K562 (cell line): ENCODE measurements at regions not wholly inside any gene's neighbourhood (a gene's known extent, or its start where the extent isn't known, plus 50 kb on each side); places are given as distances from the start of the nearest gene placed in this dataset.
A peak's percentile ranks its signal among the peaks of the same experiment; 100 is the strongest.

Source experiments
- ATAC-seq: fragments of 200-7000 bp; cut with Tn5 transposase; 3 replicates; pipeline ENCODE4 v1.9.1; 2020; ENCODE audit warnings: moderate library complexity
- BruUV-seq: library from RNA; stranded (reverse); fragments of 400-500 nt; replicated peaks from 2 replicates; lab custom pipeline; 2021; lab: Mats Ljungman, UMichigan
- CTCF ChIA-PET: fragments of 300-600 bp; formaldehyde crosslinking; extraction: SDS; loops from one replicate; lab custom pipeline; 2021; ENCODE audit warnings: low intra/inter-chr PET ratio; lab: Yijun Ruan, JAX
- POLR2A ChIA-PET: fragments of 300-600, 350-650 bp; sonication (Branson Sonifier 250); formaldehyde crosslinking; extraction: SDS; loops from one replicate; lab custom pipeline; 2021; ENCODE audit warnings: antibody characterized with exemption, inconsistent platforms; lab: Yijun Ruan, JAX
- DNase-seq, 4 experiments: peaks; one replicate each; pipeline versions ENCODE4 v3.0.0 to v3.0.0-alpha.2; 2011 to 2018; ENCODE audit warnings: low spot score in 3 of 4, mixed read lengths in 3 of 4; ENCODE audit errors: extremely low read depth in 1 of 4
- FAIRE-seq: peaks from 2 replicates; lab custom pipeline; 2011; peaks lifted over from hg19 to GRCh38; lab: Jason Lieb, UNC
- H2AFZ ChIP-seq: 2 replicates; pipeline ENCODE4 v1.6.0; 2011; ENCODE audit warnings: low read depth, low read length, control low read depth, inconsistent platforms
- H3K27ac ChIP-seq: fragments of 200-600 bp; 3 replicates; pipeline ENCODE4 v1.8.0; 2011; ENCODE audit warnings: low read depth, mild to moderate bottlenecking, control low read depth, inconsistent platforms, low read length, moderate library complexity, mixed read lengths; ENCODE audit errors: extremely low read depth
- H3K27me3 ChIP-seq, 2 experiments: fragments of 300-600 bp in 1 of 2; 2 replicates in 1 of 2; 3 replicates in 1 of 2; pipeline versions ENCODE4 v1.6.0 to v1.8.0; 2011; ENCODE audit warnings: inconsistent platforms in 2 of 2, low read length in 2 of 2, mild to moderate bottlenecking in 1 of 2, mixed read lengths in 1 of 2, moderate library complexity in 1 of 2; ENCODE audit not compliant: control insufficient read depth in 2 of 2, insufficient read depth in 2 of 2
- H3K36me3 ChIP-seq: fragments of 300-600 bp; 3 replicates; pipeline ENCODE4 v1.8.0; 2011; ENCODE audit warnings: mild to moderate bottlenecking, low read length, inconsistent platforms; ENCODE audit not compliant: control insufficient read depth, insufficient read depth
- H3K4me1 ChIP-seq, 2 experiments: fragments of 200-600 bp in 1 of 2; replicated peaks in 1 of 2; 2 replicates in 1 of 2; 3 replicates in 1 of 2; pipeline versions ENCODE4 v1.5.1 to v1.8.0; 2011; ENCODE audit warnings: inconsistent platforms in 2 of 2, low read length in 2 of 2, mild to moderate bottlenecking in 1 of 2, mixed read lengths in 1 of 2, moderate library complexity in 1 of 2; ENCODE audit not compliant: control insufficient read depth in 2 of 2, insufficient read depth in 2 of 2
- H3K4me2 ChIP-seq: 2 replicates; pipeline ENCODE4 v1.6.1; 2011; ENCODE audit warnings: low read length, control low read depth, inconsistent platforms, mixed read lengths; ENCODE audit not compliant: insufficient read depth
- H3K4me3 ChIP-seq: fragments of 200-600 bp; sonication (generic), shearing (Covaris generic); 2 replicates; pipeline ENCODE4 v1.5.1; 2016; ENCODE audit warnings: control low read depth, inconsistent platforms
- H3K79me2 ChIP-seq: fragments of 200-600 bp; 3 replicates; pipeline ENCODE4 v1.8.0; 2011; ENCODE audit warnings: low read length, inconsistent platforms; ENCODE audit not compliant: control insufficient read depth, insufficient read depth
- H3K9ac ChIP-seq, 2 experiments: 2 replicates each; pipeline versions ENCODE4 v1.6.0 to v1.6.1; 2011; ENCODE audit warnings: low read depth in 2 of 2, low read length in 2 of 2, control low read depth in 1 of 2, inconsistent platforms in 1 of 2, mild to moderate bottlenecking in 1 of 2, mixed read lengths in 1 of 2; ENCODE audit not compliant: insufficient read depth in 1 of 2
- H3K9me1 ChIP-seq: one replicate; pipeline ENCODE4 v1.6.0; 2011; ENCODE audit warnings: inconsistent platforms, mild to moderate bottlenecking, low read length, moderate library complexity; ENCODE audit not compliant: control insufficient read depth, insufficient read depth
- H3K9me3 ChIP-seq: replicated peaks from 2 replicates; pipeline ENCODE4 v1.5.1; 2011; ENCODE audit warnings: low read depth, low read length, inconsistent platforms; ENCODE audit not compliant: control insufficient read depth, insufficient read depth
- H4K20me1 ChIP-seq: replicated peaks from 2 replicates; pipeline ENCODE4 v1.6.1; 2011; ENCODE audit warnings: low read length, inconsistent platforms, mixed read lengths; ENCODE audit not compliant: control insufficient read depth, insufficient read depth
- BHLHE40 ChIP-seq: IDR thresholded peaks from 2 replicates; pipeline ENCODE4 v1.6.1; 2011; ENCODE audit warnings: low read length, improper control_type of control experiment
- CTBP1 ChIP-seq: fragments of 450-650 bp; IDR thresholded peaks from 2 replicates; pipeline ENCODE4 v1.6.1; 2016; ENCODE audit warnings: borderline replicate concordance
- ESRRB ChIP-seq: fragments of 250-450 bp; sonication (Bioruptor Pico); IDR thresholded peaks from 2 replicates; pipeline ENCODE4 v1.5.0; 2020; ENCODE audit warnings: mild to moderate bottlenecking, moderate library complexity, borderline replicate concordance
- FUS ChIP-seq: fragments of 200-400 bp; formaldehyde crosslinking; optimal IDR thresholded peaks from 2 replicates; pipeline ENCODE3; 2017; ENCODE audit warnings: low read depth, low read length
- L3MBTL2 ChIP-seq: fragments of 450-650 bp; IDR thresholded peaks from 2 replicates; pipeline ENCODE4 v1.6.1; 2016; ENCODE audit warnings: mild to moderate bottlenecking, moderate library complexity
- RAD51 ChIP-seq: fragments of 450-650 bp; IDR thresholded peaks from 2 replicates; pipeline ENCODE4 v1.7.1; 2016; ENCODE audit warnings: low read depth, mild to moderate bottlenecking, borderline replicate concordance
- TCF7L2 ChIP-seq: fragments of 150-350 bp; IDR thresholded peaks from 2 replicates; pipeline ENCODE4 v1.6.1; 2016; ENCODE audit warnings: low read depth, mild to moderate bottlenecking, low read length, moderate library complexity
- WGBS: fragments of 100-300 bp; shearing (Covaris generic); methylation state at CpG from one replicate; pipeline ENCODE4 v1.1.6; 2016; ENCODE audit warnings: low coverage, mixed read lengths; ENCODE audit not compliant: insufficient coverage; ENCODE audit errors: missing lambda C conversion rate; 5-methylcytosine and 5-hydroxymethylcytosine counted together
- in situ Hi-C: fragments of 300-500 bp; cut with MboI; formaldehyde crosslinking; loops from 4 replicates; pipeline ENCODE4 v1.15.0; 2018; ENCODE audit warnings: inconsistent platforms, mixed read lengths
- intact Hi-C: fragments of 100-400 bp; cut with micrococcal nuclease; formaldehyde crosslinking; loops from 2 replicates; pipeline ENCODE4 v1.14.2; 2022
- TF ChIP-seq, protein P1 (sequence below): fragments of 200-800 bp; sonication (Bioruptor generic); IDR thresholded peaks from 2 replicates; pipeline ENCODE4 v1.6.1; 2016; ENCODE audit warnings: missing genetic modification characterization, missing compliant biosample characterization
- TF ChIP-seq, protein P2 (sequence below): fragments of 450-650 bp; formaldehyde crosslinking; IDR thresholded peaks from 2 replicates; pipeline ENCODE4 v1.4.0; 2020; ENCODE audit warnings: mild to moderate bottlenecking, mixed read lengths
- TF ChIP-seq, protein P3 (sequence below): sonication (generic); formaldehyde crosslinking; IDR thresholded peaks from 2 replicates; pipeline ENCODE4 v1.8.0; 2022; ENCODE audit warnings: missing genetic modification reagents, mild to moderate bottlenecking, borderline replicate concordance
- TF ChIP-seq, protein P4 (sequence below): sonication (generic); formaldehyde crosslinking; IDR thresholded peaks from 2 replicates; pipeline ENCODE4 v1.5.0; 2020; ENCODE audit warnings: missing genetic modification reagents

DNA sequence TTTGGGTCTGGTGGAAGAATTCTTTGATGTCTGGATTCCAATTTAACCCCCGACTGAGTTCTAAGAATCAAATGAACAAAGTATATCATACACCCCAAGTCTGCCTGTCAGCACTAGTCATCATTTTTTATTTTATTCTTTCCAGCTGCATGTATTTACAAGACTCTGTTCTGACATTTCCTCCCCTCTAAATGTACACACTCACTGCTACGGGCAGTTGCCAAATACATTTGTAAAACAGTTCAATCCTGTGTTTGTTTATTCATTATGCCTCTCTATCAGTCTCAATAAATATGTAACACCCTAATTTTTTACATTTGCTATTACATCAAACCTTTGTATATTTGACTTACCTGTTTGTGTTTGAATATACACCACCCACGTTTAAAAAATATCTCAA lies 422.3 kb upstream of the PSMD7 start (continued):
- TF ChIP-seq, protein P1, sequence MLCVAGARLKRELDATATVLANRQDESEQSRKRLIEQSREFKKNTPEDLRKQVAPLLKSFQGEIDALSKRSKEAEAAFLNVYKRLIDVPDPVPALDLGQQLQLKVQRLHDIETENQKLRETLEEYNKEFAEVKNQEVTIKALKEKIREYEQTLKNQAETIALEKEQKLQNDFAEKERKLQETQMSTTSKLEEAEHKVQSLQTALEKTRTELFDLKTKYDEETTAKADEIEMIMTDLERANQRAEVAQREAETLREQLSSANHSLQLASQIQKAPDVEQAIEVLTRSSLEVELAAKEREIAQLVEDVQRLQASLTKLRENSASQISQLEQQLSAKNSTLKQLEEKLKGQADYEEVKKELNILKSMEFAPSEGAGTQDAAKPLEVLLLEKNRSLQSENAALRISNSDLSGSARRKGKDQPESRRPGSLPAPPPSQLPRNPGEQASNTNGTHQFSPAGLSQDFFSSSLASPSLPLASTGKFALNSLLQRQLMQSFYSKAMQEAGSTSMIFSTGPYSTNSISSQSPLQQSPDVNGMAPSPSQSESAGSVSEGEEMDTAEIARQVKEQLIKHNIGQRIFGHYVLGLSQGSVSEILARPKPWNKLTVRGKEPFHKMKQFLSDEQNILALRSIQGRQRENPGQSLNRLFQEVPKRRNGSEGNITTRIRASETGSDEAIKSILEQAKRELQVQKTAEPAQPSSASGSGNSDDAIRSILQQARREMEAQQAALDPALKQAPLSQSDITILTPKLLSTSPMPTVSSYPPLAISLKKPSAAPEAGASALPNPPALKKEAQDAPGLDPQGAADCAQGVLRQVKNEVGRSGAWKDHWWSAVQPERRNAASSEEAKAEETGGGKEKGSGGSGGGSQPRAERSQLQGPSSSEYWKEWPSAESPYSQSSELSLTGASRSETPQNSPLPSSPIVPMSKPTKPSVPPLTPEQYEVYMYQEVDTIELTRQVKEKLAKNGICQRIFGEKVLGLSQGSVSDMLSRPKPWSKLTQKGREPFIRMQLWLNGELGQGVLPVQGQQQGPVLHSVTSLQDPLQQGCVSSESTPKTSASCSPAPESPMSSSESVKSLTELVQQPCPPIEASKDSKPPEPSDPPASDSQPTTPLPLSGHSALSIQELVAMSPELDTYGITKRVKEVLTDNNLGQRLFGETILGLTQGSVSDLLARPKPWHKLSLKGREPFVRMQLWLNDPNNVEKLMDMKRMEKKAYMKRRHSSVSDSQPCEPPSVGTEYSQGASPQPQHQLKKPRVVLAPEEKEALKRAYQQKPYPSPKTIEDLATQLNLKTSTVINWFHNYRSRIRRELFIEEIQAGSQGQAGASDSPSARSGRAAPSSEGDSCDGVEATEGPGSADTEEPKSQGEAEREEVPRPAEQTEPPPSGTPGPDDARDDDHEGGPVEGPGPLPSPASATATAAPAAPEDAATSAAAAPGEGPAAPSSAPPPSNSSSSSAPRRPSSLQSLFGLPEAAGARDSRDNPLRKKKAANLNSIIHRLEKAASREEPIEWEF (CRISPR knock-in tag) = no peak
- no peak for TF ChIP-seq TCF7L2

DNA sequence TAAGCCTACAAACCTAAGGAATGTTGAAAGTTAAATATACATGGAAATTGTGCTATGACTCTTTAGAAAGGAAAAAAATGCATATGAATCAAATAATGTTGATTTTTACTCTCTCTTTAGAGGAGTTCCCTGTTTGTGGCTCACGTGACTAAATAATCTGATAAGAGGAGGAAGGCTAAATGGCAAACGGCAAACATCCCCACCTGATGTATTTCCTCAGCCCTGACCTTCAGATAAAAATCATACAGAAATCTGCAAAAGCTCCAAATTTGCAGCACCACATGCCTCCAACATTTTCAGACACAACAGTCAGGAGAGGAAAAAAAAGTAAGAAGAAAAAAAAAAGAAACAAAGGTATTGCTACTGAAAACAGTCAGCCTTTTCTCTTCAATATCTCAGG lies 423.0 kb upstream of the PSMD7 start:
- no peak overlapping the region for H3K4me3 ChIP-seq
- peaks cover 5 to 8% of the 10 kb centered on the region in 2 experiments; a peak in 1 of 5 replicates for H3K27me3 ChIP-seq
- ATAC-seq (no peak), DNase-seq (no peak), FAIRE-seq (no peak)
- H3K79me2 ChIP-seq = no peaks in the 10 kb centered on the region
- POLR2A ChIA-PET = no interaction called here
- TF ChIP-seq BHLHE40 (0 out of 2 replicates have a peak, but pooled peaks have one; percentile 16), RAD51 (0 out of 2 replicates have a peak, but pooled peaks have one; percentile 26), ESRRB (no peak), CTBP1 (no peak), L3MBTL2 (no peak), FUS (no peak)
- TF ChIP-seq, protein P2, sequence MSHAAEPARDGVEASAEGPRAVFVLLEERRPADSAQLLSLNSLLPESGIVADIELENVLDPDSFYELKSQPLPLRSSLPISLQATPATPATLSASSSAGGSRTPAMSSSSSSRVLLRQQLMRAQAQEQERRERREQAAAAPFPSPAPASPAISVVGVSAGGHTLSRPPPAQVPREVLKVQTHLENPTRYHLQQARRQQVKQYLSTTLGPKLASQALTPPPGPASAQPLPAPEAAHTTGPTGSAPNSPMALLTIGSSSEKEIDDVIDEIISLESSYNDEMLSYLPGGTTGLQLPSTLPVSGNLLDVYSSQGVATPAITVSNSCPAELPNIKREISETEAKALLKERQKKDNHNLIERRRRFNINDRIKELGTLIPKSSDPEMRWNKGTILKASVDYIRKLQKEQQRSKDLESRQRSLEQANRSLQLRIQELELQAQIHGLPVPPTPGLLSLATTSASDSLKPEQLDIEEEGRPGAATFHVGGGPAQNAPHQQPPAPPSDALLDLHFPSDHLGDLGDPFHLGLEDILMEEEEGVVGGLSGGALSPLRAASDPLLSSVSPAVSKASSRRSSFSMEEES (CRISPR knock-in tag) = peak; percentile 81
- TF ChIP-seq, protein P3, sequence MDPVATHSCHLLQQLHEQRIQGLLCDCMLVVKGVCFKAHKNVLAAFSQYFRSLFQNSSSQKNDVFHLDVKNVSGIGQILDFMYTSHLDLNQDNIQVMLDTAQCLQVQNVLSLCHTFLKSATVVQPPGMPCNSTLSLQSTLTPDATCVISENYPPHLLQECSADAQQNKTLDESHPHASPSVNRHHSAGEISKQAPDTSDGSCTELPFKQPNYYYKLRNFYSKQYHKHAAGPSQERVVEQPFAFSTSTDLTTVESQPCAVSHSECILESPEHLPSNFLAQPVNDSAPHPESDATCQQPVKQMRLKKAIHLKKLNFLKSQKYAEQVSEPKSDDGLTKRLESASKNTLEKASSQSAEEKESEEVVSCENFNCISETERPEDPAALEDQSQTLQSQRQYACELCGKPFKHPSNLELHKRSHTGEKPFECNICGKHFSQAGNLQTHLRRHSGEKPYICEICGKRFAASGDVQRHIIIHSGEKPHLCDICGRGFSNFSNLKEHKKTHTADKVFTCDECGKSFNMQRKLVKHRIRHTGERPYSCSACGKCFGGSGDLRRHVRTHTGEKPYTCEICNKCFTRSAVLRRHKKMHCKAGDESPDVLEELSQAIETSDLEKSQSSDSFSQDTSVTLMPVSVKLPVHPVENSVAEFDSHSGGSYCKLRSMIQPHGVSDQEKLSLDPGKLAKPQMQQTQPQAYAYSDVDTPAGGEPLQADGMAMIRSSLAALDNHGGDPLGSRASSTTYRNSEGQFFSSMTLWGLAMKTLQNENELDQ (CRISPR knock-in tag) = no peak
- TF ChIP-seq, protein P4, sequence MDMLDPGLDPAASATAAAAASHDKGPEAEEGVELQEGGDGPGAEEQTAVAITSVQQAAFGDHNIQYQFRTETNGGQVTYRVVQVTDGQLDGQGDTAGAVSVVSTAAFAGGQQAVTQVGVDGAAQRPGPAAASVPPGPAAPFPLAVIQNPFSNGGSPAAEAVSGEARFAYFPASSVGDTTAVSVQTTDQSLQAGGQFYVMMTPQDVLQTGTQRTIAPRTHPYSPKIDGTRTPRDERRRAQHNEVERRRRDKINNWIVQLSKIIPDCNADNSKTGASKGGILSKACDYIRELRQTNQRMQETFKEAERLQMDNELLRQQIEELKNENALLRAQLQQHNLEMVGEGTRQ (CRISPR knock-in tag) = peak; percentile 59
- intact Hi-C loops (loop anchor here (10.0 kb wide), 1 partner anchor 159 kb away; no protein-coding TSS in a partner anchor), in situ Hi-C loops (no loop called here)
- CTCF ChIA-PET = no interaction called here
- no peak overlapping the region for H3K4me2 ChIP-seq
- H3K9ac ChIP-seq = no peak overlapping the region
- 0% methylated on average over 2 of the region's 2 CpGs for WGBS
- no peaks in the 10 kb centered on the region for H3K36me3 ChIP-seq
- H4K20me1 ChIP-seq = no peaks in the 10 kb centered on the region; the same call in 1 of the 2 replicates
- no TSS peak for BruUV-seq
- no peak overlapping the region for H3K27ac ChIP-seq
- no peaks in the 10 kb centered on the region for H3K9me1 ChIP-seq
- no peak overlapping the region for H2AFZ ChIP-seq
- no peaks in the 10 kb centered on the region for H3K4me1 ChIP-seq
- H3K9me3 ChIP-seq = no peaks in the 10 kb centered on the region
